ENCODE measurements at regions not wholly inside any gene's neighbourhood (a gene's known extent, or its start where the extent isn't known, plus 50 kb on each side); places are given as distances from the start of the nearest gene placed in this dataset.

GRCh38 chr14:81668626-81669274, 135.1 kb upstream of the SEL1L start:
- TF ChIP-seq POLR2AphosphoS5 (IDR thresholded peaks at IDR 0.05; ENCODE audit: insufficient read depth in 1 of 2, low read depth in 1 of 2) (no peak), CTCF (IDR thresholded peaks at IDR 0.05) (no peak)

Data from vagina (tissue), 2 donors.